GM23338 (cell line): ENCODE measurements at regions not wholly inside any gene's neighbourhood (a gene's known extent, or its start where the extent isn't known, plus 50 kb on each side); places are given as distances from the start of the nearest gene placed in this dataset.

Experiments used
- CREB1 ChIP-seq: fragments of 250-450 bp; sonication (Bioruptor Pico); IDR thresholded peaks from 2 replicates; pipeline ENCODE4 v1.5.0; 2020; ENCODE audit warnings: low read depth, mild to moderate bottlenecking, moderate library complexity
- CTCF ChIP-seq, 2 experiments: fragments of 200-600 bp in 1 of 2; sonication (generic) in 1 of 2; conservative IDR thresholded peaks; 2 replicates each; pipeline versions ENCODE4 v1.5.1 to v1.6.1; 2016 to 2017; ENCODE audit warnings: antibody characterized with exemption in 2 of 2, low read depth in 2 of 2, mild to moderate bottlenecking in 2 of 2, moderate library complexity in 1 of 2
- ETS1 ChIP-seq: IDR thresholded peaks from 2 replicates; pipeline ENCODE4 v1.6.1; 2016; ENCODE audit warnings: antibody characterized with exemption
- EZH2 ChIP-seq: fragments of 200-600 bp; sonication (generic); IDR thresholded peaks from one replicate; pipeline ENCODE4 v1.8.0; 2017; ENCODE audit warnings: antibody characterized with exemption, mild to moderate bottlenecking, low read depth; ENCODE audit not compliant: unreplicated experiment
- EZH2phosphoT487 ChIP-seq: fragments of 200-600 bp; sonication (generic); IDR thresholded peaks from one replicate; pipeline ENCODE4 v1.8.1; 2018; ENCODE audit warnings: antibody characterized with exemption; ENCODE audit not compliant: unreplicated experiment
- JUNB ChIP-seq: IDR thresholded peaks from one replicate; pipeline ENCODE4 v1.6.1; 2016; ENCODE audit warnings: antibody characterized with exemption; ENCODE audit not compliant: unreplicated experiment
- POLR2AphosphoS5 ChIP-seq: IDR thresholded peaks from 2 replicates; pipeline ENCODE4 v1.6.1; 2016; ENCODE audit warnings: antibody characterized with exemption, low read depth
- STAT1 ChIP-seq: IDR thresholded peaks from one replicate; pipeline ENCODE4 v1.6.1; 2016; ENCODE audit warnings: antibody characterized with exemption; ENCODE audit not compliant: unreplicated experiment
- ZNF114 ChIP-seq: fragments of 250-450 bp; sonication (Bioruptor Pico); IDR thresholded peaks from 2 replicates; pipeline ENCODE4 v1.5.0; 2020; ENCODE audit warnings: mild to moderate bottlenecking, moderate library complexity
- ZNF462 ChIP-seq: fragments of 250-450 bp; sonication (Bioruptor Pico); IDR thresholded peaks from 2 replicates; pipeline ENCODE4 v1.5.0; 2020; ENCODE audit warnings: mild to moderate bottlenecking, moderate library complexity

- no peak for TF ChIP-seq ZNF462 (CRISPR knock-in tag)
- TF ChIP-seq EZH2: no peak
- no peak for TF ChIP-seq ETS1
- no peak for TF ChIP-seq ZNF114
- TF ChIP-seq JUNB: no peak
- TF ChIP-seq CTCF (conservative IDR thresholded peaks at IDR 0.05; ENCODE audit: low read depth in 2 of 2): no peak
- no peak for TF ChIP-seq STAT1
- no peak for TF ChIP-seq EZH2phosphoT487
- TF ChIP-seq POLR2AphosphoS5: no peak
- TF ChIP-seq CREB1 (CRISPR knock-in tag): no peak
These were observed 100.5 kb upstream of the STXBP5 start (continued) for GRCh38 chr6:147103694-147104093.
